ENCODE measurements at regions not wholly inside any gene's neighbourhood (a gene's known extent, or its start where the extent isn't known, plus 50 kb on each side); places are given as distances from the start of the nearest gene placed in this dataset.
"Not testable (repeated sequence)": the region's sequence is repeated elsewhere in the genome, so short reads cannot be mapped to it uniquely, and the experiment has no call there.

- not testable (repeated sequence) for TF ChIP-seq NRF1 (conservative IDR thresholded peaks at IDR 0.05 in 1 of 2, IDR thresholded peaks at IDR 0.05 in 1 of 2); RAD51 (IDR thresholded peaks at IDR 0.05; ENCODE audit: borderline replicate concordance, low read depth); STAT5B (CRISPR knock-in tag; IDR thresholded peaks at IDR 0.05); POU5F1 (IDR thresholded peaks at IDR 0.05; ENCODE audit: borderline replicate concordance, low read depth, low read length, partially characterized antibody); ZNF76 (CRISPR knock-in tag; IDR thresholded peaks at IDR 0.05; ENCODE audit: borderline replicate concordance); NFE2 (IDR thresholded peaks at IDR 0.05; ENCODE audit: low read depth); POLR2AphosphoS5 (IDR thresholded peaks at IDR 0.05; ENCODE audit: control insufficient read depth, insufficient read depth, low read depth, low read length); ZNF263 (CRISPR knock-in tag; IDR thresholded peaks at IDR 0.05; ENCODE audit: borderline replicate concordance); POLR3G (IDR thresholded peaks at IDR 0.05; ENCODE audit: extremely low read depth, insufficient read length, insufficient replicate concordance); RBBP5 (IDR thresholded peaks at IDR 0.05; ENCODE audit: borderline replicate concordance, insufficient read depth, low read length, poor library complexity, severe bottlenecking); ZC3H11A (IDR thresholded peaks at IDR 0.05; ENCODE audit: low read depth, low read length); E2F4 (CRISPR knock-in tag; IDR thresholded peaks at IDR 0.05; ENCODE audit: low read depth); NBN (IDR thresholded peaks at IDR 0.05; ENCODE audit: low read depth)
Measured at GRCh38 chr16:31990261-31990660, 116.7 kb downstream of the ZNF267 start.

Data from K562 (cell line).